CD8-positive, alpha-beta memory T cell (primary cell): ENCODE measurements at regions not wholly inside any gene's neighbourhood (a gene's known extent, or its start where the extent isn't known, plus 50 kb on each side); places are given as distances from the start of the nearest gene placed in this dataset.
"Not testable (repeated sequence)": the region's sequence is repeated elsewhere in the genome, so short reads cannot be mapped to it uniquely, and the experiment has no call there.

Experiments used
- CTCF ChIA-PET: fragments of 350-600 bp; sonication (Branson Sonifier 250); formaldehyde crosslinking; loops from one replicate; lab custom pipeline; 2021; ENCODE audit warnings: antibody characterized with exemption; lab: Charles Lee
- POLR2A ChIA-PET: fragments of 350-600 bp; sonication (Branson Sonifier 250); formaldehyde crosslinking; loops from one replicate; lab custom pipeline; 2021; ENCODE audit warnings: antibody characterized with exemption; lab: Charles Lee
- DNase-seq, 5 donors: peaks; one replicate each; pipeline versions ENCODE4 v3.0.0 to v3.0.0-alpha.2; 2020 to 2022; ENCODE audit warnings: mixed read lengths in 1 of 5
- H3K27ac ChIP-seq: one replicate; pipeline ENCODE4 v1.7.0; 2013; ENCODE audit warnings: low read depth, mild to moderate bottlenecking, low read length, moderate library complexity
- H3K27me3 ChIP-seq: 2 replicates; pipeline ENCODE4 v1.7.0; 2013; ENCODE audit warnings: low read length, mild to moderate bottlenecking; ENCODE audit not compliant: insufficient read depth, poor library complexity, severe bottlenecking
- H3K36me3 ChIP-seq: 2 replicates; pipeline ENCODE4 v1.7.0; 2013; ENCODE audit warnings: mild to moderate bottlenecking, low read length, moderate library complexity; ENCODE audit not compliant: insufficient read depth
- H3K4me1 ChIP-seq: 2 replicates; pipeline ENCODE4 v1.7.0; 2013; ENCODE audit warnings: mild to moderate bottlenecking, low read length, moderate library complexity; ENCODE audit not compliant: insufficient read depth
- H3K4me3 ChIP-seq: 2 replicates; pipeline ENCODE4 v1.7.0; 2013; ENCODE audit warnings: mild to moderate bottlenecking, low read length
- H3K9me3 ChIP-seq: 2 replicates; pipeline ENCODE4 v1.7.0; 2013; ENCODE audit warnings: mild to moderate bottlenecking, low read length
- H3K27ac Mint-ChIP-seq, 8 donors: one replicate each; pipeline ENCODE4 v1.8.0; 2020 to 2021; ENCODE audit warnings: mixed read lengths in 8 of 8, mild to moderate bottlenecking in 6 of 8, inconsistent platforms in 3 of 8, moderate library complexity in 3 of 8
- H3K27me3 Mint-ChIP-seq, 2 donors: one replicate each; pipeline ENCODE4 v1.8.0; 2020 to 2021; ENCODE audit warnings: mixed read lengths in 2 of 2, mild to moderate bottlenecking in 1 of 2, moderate library complexity in 1 of 2
- H3K36me3 Mint-ChIP-seq, 3 donors: one replicate each; pipeline ENCODE4 v1.8.0; 2020 to 2021; ENCODE audit warnings: mixed read lengths in 3 of 3, inconsistent platforms in 1 of 3, mild to moderate bottlenecking in 1 of 3
- H3K4me1 Mint-ChIP-seq, 3 donors: one replicate each; pipeline ENCODE4 v1.8.0; 2020 to 2021; ENCODE audit warnings: mixed read lengths in 3 of 3, inconsistent platforms in 1 of 3, mild to moderate bottlenecking in 1 of 3
- H3K4me3 Mint-ChIP-seq, 7 donors: one replicate each; pipeline ENCODE4 v1.8.0; 2020 to 2021; ENCODE audit warnings: mixed read lengths in 7 of 7, mild to moderate bottlenecking in 6 of 7, moderate library complexity in 4 of 7, inconsistent platforms in 2 of 7
- H3K9me3 Mint-ChIP-seq, 5 donors: one replicate each; pipeline ENCODE4 v1.8.0; 2020 to 2022; ENCODE audit warnings: mixed read lengths in 5 of 5, mild to moderate bottlenecking in 3 of 5, moderate library complexity in 2 of 5, inconsistent platforms in 1 of 5

DNA sequence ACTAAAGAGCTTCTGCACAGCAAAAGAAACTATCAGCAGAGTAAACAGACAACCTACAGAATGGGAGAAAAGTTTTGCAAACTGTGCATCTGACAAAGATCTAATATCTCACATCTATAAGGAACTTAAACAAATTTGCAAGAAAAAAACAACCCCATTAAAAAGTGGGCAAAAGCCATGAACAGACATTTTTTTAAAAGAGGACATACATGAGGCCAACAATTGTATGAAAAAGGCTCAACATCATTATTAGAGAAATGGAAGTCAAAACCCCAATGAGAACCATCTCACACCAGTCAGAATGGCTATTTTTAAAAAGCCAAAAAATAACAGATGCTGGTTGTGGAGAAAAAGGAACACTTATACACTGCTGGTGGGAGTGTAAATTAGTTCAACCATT is 483.8 kb downstream of the ADCYAP1 start:
- H3K27ac ChIP-seq, H3K27me3 Mint-ChIP-seq, CTCF ChIA-PET, DNase-seq, H3K27me3 ChIP-seq, H3K4me3 Mint-ChIP-seq, H3K4me3 ChIP-seq, H3K4me1 ChIP-seq, H3K36me3 Mint-ChIP-seq, H3K9me3 ChIP-seq, H3K4me1 Mint-ChIP-seq, H3K27ac Mint-ChIP-seq, POLR2A ChIA-PET, H3K36me3 ChIP-seq: not testable (repeated sequence)
- peaks cover 16 to 33% (median 25%) of the 10 kb centered on the region in 5 donors for H3K9me3 Mint-ChIP-seq

GRCh38 chr18:1392046-1392445 is 487.4 kb downstream of the ADCYAP1 start:
- H3K4me3 Mint-ChIP-seq: no peak overlapping the region
- ChIA-PET CTCF (no interaction called here), POLR2A (no interaction called here)
- no peak for DNase-seq
- Histone ChIP-seq H3K4me3 (no peak overlapping the region), H3K36me3 (no peaks in the 10 kb centered on the region), H3K4me1 (no peaks in the 10 kb centered on the region), H3K9me3 (no peaks in the 10 kb centered on the region), H3K27ac (no peak overlapping the region), H3K27me3 (no peaks in the 10 kb centered on the region)
- H3K36me3 Mint-ChIP-seq: no peaks in the 10 kb centered on the region
- H3K27me3 Mint-ChIP-seq: no peaks in the 10 kb centered on the region
- H3K27ac Mint-ChIP-seq: no peak overlapping the region
- H3K9me3 Mint-ChIP-seq: peaks cover 5 to 26% (median 13%) of the 10 kb centered on the region in 5 donors
- no peaks in the 10 kb centered on the region for H3K4me1 Mint-ChIP-seq

GRCh38 chr18:1392865-1393734 is 488.4 kb downstream of the ADCYAP1 start:
- Mint-ChIP-seq H3K9me3 (peaks cover 0 to 33% (median 6%) of the 10 kb centered on the region in 5 donors), H3K27ac (no peak overlapping the region), H3K4me3 (no peak overlapping the region), H3K4me1 (no peaks in the 10 kb centered on the region), H3K36me3 (no peaks in the 10 kb centered on the region), H3K27me3 (no peaks in the 10 kb centered on the region)
- Histone ChIP-seq H3K27ac (no peak overlapping the region), H3K36me3 (no peaks in the 10 kb centered on the region), H3K4me3 (no peak overlapping the region), H3K4me1 (no peaks in the 10 kb centered on the region), H3K9me3 (no peaks in the 10 kb centered on the region), H3K27me3 (no peaks in the 10 kb centered on the region)
- no peak for DNase-seq
- POLR2A ChIA-PET: no interaction called here
- CTCF ChIA-PET: no interaction called here

DNA sequence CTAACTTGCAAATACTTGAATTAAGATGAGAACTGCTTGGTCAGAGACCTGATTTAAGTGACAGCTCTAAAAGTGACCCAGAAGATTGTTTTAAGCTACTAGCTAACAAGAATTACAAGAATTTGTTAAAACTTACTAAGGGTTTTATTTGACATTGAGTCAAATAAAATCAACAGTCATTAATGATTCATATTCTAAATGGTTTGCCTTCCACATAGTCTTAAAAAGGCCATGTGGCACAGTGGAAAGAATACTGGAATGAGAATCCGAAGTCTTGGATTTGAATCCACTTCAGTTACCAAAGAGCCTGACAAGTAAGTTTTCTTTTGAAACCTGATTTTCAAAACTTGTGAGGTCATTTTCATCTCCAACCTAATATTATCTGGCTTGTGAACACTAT is 489.3 kb downstream of the ADCYAP1 start:
- Histone ChIP-seq H3K4me1 (no peaks in the 10 kb centered on the region), H3K36me3 (no peaks in the 10 kb centered on the region), H3K27me3 (no peaks in the 10 kb centered on the region), H3K27ac (no peak overlapping the region), H3K4me3 (no peak overlapping the region), H3K9me3 (no peaks in the 10 kb centered on the region)
- H3K4me1 Mint-ChIP-seq: no peaks in the 10 kb centered on the region
- CTCF ChIA-PET: no interaction called here
- H3K36me3 Mint-ChIP-seq: no peaks in the 10 kb centered on the region
- no peak overlapping the region for H3K27ac Mint-ChIP-seq
- H3K4me3 Mint-ChIP-seq: no peak overlapping the region
- H3K27me3 Mint-ChIP-seq: no peaks in the 10 kb centered on the region
- H3K9me3 Mint-ChIP-seq: peaks cover 0 to 31% (median 4%) of the 10 kb centered on the region in 5 donors
- no peak for DNase-seq
- POLR2A ChIA-PET: no interaction called here

GRCh38 chr18:1394426-1394825 is 489.8 kb downstream of the ADCYAP1 start:
- POLR2A ChIA-PET: no interaction called here
- Histone ChIP-seq H3K27ac (no peak overlapping the region), H3K4me1 (no peaks in the 10 kb centered on the region), H3K9me3 (no peaks in the 10 kb centered on the region), H3K4me3 (no peak overlapping the region), H3K27me3 (no peaks in the 10 kb centered on the region), H3K36me3 (no peaks in the 10 kb centered on the region)
- Mint-ChIP-seq H3K36me3 (no peaks in the 10 kb centered on the region), H3K27ac (no peak overlapping the region), H3K27me3 (no peaks in the 10 kb centered on the region), H3K4me1 (no peaks in the 10 kb centered on the region), H3K4me3 (no peak overlapping the region), H3K9me3 (peaks cover 0 to 31% (median 4%) of the 10 kb centered on the region in 5 donors)
- DNase-seq: no peak
- CTCF ChIA-PET: no interaction called here

DNA sequence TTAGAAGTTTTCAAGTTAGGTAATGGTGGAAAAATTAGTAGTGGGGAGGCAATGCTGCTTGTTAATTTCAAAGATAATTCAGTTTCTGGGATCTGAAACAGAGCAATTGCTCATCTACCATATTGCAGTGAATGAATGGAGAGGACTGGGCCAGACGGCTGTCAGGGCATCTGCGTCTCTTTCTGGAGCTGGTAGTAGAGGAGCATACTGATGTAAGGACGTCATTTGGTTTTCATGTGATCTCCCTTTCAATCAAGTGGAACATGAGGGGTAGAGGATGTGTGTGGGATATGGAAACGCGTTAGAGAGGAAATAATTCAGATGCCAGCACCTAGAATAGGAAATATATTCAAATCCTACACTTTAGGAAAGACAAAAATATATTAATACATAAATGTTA is 490.3 kb downstream of the ADCYAP1 start:
- no peak overlapping the region for H3K27ac Mint-ChIP-seq
- Histone ChIP-seq H3K4me3 (no peak overlapping the region), H3K4me1 (no peaks in the 10 kb centered on the region), H3K9me3 (no peaks in the 10 kb centered on the region), H3K27me3 (no peaks in the 10 kb centered on the region), H3K36me3 (no peaks in the 10 kb centered on the region), H3K27ac (no peak overlapping the region)
- no peaks in the 10 kb centered on the region for H3K36me3 Mint-ChIP-seq
- no peaks in the 10 kb centered on the region for H3K4me1 Mint-ChIP-seq
- peaks cover 0 to 27% (median 4%) of the 10 kb centered on the region in 5 donors for H3K9me3 Mint-ChIP-seq
- DNase-seq: no peak
- CTCF ChIA-PET: no interaction called here
- H3K4me3 Mint-ChIP-seq: no peak overlapping the region
- H3K27me3 Mint-ChIP-seq: no peaks in the 10 kb centered on the region
- POLR2A ChIA-PET: no interaction called here

DNA sequence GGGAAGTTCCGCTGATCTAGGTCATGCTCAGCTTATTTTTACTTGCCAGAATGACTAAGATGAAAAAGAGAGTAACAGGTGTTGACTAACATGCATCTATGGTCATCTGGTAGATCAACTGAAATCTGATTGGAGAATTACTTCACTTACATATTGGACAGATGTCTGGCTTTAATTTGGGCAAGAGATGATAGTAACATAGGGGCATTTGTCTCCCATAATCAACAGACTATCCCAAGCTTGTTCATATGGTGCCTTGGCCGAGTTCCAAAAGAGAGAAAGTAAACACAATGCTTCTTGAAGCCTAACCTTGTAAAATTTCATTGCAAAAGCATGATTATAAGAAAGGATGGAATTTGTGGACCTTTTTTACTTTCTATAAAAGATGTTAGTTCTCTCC is 503.7 kb downstream of the ADCYAP1 start:
- no peak for DNase-seq
- no peak overlapping the region for H3K27ac ChIP-seq
- no peak overlapping the region for H3K4me3 ChIP-seq
- Mint-ChIP-seq H3K4me3 (no peak overlapping the region), H3K4me1 (no peaks in the 10 kb centered on the region), H3K36me3 (no peaks in the 10 kb centered on the region), H3K27ac (no peak overlapping the region), H3K9me3 (peaks cover 0 to 16% (median 3%) of the 10 kb centered on the region in 5 donors), H3K27me3 (no peaks in the 10 kb centered on the region)
- ChIA-PET CTCF (no interaction called here), POLR2A (no interaction called here)
- no peaks in the 10 kb centered on the region for H3K9me3 ChIP-seq
- H3K27me3 ChIP-seq: no peaks in the 10 kb centered on the region
- no peaks in the 10 kb centered on the region for H3K36me3 ChIP-seq
- no peaks in the 10 kb centered on the region for H3K4me1 ChIP-seq

DNA sequence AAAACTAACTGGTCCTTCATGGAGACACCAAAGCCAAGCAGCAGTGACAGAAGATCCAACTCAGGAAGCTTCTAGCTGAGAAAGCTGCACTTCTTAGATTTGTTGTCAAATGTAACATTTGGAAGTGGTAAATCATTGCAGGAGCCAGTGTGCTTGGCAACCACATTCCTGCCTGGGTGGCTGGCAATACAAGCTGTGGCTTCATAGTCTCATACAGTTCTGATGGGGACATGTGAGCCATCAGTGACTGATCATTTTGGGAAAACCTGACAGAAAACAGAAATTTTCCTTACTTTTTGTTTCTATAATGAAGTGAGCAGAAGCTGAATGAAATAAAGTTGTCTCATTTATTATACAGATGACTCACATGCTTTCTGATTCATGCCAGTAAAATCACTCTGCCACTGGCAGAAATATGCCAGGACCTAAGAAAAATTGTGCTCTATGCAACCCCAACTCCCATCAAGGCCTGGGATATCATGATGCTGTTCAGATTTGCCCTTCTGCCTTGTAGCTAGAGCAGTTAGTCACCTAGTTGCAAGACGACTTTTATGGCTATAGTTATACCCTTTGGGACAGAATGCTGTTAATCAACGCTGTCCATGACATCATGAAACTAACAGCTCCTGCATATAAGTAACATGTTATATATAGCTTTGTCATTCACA is 508.1 kb downstream of the ADCYAP1 start:
- Mint-ChIP-seq H3K36me3 (no peaks in the 10 kb centered on the region), H3K4me3 (no peak overlapping the region), H3K27me3 (no peaks in the 10 kb centered on the region), H3K4me1 (no peaks in the 10 kb centered on the region), H3K9me3 (peaks cover 0 to 8% (median 0%) of the 10 kb centered on the region in 5 donors), H3K27ac (no peak overlapping the region)
- no peaks in the 10 kb centered on the region for H3K4me1 ChIP-seq
- H3K27me3 ChIP-seq: no peaks in the 10 kb centered on the region
- H3K9me3 ChIP-seq: no peaks in the 10 kb centered on the region
- ChIA-PET POLR2A (no interaction called here), CTCF (no interaction called here)
- no peak overlapping the region for H3K27ac ChIP-seq
- H3K36me3 ChIP-seq: no peaks in the 10 kb centered on the region
- DNase-seq: no peak
- no peak overlapping the region for H3K4me3 ChIP-seq
